Stimulated activated CD4-positive, alpha-beta T cell treated with anti-CD3 and anti-CD28 coated beads, TNF-alpha, amount 100 ng/mL, for 1 hour (primary cell): ENCODE measurements at regions not wholly inside any gene's neighbourhood (a gene's known extent, or its start where the extent isn't known, plus 50 kb on each side); places are given as distances from the start of the nearest gene placed in this dataset.
"Not testable (repeated sequence)": the region's sequence is repeated elsewhere in the genome, so short reads cannot be mapped to it uniquely, and the experiment has no call there.

ENCODE experiments used
- DNase-seq, 3 donors: peaks; one replicate each; pipeline ENCODE4 v3.0.0-alpha.2; 2020; ENCODE audit warnings: low read depth in 3 of 3, low spot score in 1 of 3

DNA sequence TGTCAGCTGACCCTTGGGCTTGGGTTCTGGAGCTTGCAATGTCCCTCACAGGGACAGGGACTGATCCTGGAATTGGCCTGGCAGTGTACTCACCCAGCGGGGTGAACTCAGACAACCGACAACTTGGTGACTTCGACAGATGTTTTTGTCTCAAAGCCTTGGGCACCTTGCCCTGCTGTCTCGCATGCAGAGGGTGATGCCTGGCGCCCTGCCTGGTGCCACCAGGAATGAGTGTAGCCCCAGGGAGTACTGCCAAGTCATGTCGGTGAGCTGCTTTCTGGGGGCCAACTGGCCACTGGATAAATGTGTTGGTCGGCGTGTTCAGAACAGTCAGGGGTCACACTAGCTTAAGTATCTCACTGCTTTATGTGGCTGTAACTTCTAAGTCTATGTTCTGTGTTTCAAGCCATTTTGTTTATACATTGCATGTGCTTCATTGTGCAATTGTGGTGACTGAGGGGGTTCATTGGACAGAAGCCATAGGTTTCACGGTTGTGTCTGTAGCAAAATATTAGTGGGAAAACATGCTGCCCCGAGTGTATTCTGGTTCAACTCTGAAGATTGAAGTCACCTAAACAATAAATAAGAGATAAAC, 96.3 kb upstream of the TNFSF11 start:
- no peak for DNase-seq

DNA sequence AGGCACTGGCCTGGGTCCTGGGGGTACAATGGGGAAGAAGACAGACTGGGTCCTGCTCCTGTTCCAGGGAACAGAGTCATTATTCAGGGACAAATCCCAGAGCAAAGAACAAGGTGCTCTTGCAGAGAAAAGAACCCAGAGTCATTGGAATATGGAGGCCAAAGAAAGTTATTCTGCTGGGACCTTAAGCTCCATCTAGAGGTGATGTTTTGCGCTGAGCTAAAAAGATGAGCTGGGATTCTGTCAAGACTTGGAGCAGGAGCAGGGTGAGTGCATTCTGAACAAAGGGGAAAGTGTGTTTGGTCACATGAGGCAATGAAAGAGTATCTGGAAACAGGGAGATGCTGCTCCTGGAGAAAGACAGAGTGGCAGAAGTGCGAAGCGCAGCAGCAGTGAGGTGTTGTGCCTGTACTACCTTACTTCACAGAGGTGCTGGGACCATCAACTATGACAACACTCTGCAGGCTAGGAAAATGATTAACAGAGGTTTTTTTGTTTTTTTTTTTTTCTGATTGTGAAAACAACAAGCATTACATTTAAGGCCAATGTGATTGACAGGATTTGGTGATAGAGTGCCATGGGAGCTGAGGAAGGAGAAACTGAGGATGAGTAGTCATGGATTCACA, 95.3 kb upstream of the TNFSF11 start:
- no peak for DNase-seq

DNA sequence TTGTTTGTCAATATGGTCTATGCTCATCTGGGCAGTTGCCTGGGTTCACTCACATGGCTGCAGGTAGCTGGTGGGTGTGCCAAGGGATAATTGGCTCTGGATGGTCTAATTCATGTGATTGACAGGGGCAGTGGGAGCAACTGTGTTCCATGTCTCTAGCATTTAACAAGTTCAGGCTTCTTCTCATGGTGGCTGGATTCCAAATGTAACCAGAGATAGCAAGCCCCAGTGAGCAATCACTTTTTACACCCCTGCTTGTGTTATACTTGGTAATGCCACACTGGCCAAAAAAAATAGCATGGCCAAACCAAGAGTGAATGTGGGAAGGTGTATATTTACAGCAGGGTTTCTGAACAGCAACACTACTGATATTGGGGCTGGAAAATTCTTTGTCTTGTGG, 89.6 kb upstream of the TNFSF11 start:
- no peak for DNase-seq

DNA sequence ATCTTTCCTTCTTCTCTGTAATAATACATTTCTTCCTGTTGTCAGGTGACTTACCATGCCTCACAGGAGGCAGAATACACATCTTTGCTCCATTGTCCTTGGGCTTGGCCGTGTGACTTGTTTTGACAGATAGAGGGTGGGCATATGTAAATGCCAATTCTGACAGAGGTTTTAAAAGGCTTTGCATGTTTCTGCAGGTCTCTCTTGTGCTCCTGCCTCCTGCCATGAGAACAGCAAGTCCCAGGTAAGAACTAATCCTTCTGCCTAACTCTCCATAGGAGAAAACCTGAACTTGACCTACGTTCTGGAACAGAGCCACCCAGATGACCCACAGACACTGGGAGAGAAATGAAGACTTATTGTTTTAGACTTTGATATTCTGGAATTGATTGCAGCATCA, 88.7 kb upstream of the TNFSF11 start:
- DNase-seq, result no peak

DNA sequence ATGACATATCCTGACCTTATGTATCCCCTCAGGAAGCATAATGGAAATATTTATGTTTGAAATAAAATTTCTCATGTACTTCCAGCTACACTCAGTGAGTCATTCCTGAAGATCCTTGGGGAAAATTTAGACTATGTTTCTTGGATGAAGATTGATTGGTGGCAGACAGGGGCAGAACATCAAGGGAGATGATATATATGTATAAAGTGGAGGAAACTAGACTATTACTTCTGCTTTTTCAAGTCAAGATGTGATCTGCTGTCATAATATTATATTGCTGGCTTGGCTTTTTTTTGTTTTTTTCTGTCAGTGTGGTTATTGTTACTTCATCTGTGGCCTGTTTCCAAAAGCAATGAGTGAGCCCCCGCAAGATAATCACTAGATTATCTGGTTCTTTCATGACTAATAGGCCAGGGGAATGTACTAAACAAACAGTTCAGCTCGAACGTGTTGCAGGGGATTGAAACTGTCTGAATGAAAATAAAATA, 87.2 kb upstream of the TNFSF11 start:
- no peak for DNase-seq

DNA sequence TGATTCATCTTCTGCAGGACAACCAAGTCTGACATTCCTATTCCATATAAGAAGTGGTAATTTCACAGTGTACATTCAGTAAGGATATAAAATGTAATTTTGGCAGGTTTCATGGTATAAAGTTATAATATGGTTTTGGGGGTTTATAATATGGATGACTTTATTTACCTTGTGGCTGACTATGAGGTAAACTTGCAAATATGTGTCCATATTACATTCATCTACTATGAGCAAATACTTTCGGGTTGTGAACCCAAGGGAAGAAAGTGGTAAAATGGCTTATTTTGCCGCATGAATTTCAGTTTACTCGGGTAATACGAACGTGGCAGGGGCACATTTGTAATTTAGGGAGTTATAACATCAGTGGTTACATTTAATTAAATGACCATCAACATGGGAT, 86.7 kb upstream of the TNFSF11 start:
- DNase-seq, result no peak

DNA sequence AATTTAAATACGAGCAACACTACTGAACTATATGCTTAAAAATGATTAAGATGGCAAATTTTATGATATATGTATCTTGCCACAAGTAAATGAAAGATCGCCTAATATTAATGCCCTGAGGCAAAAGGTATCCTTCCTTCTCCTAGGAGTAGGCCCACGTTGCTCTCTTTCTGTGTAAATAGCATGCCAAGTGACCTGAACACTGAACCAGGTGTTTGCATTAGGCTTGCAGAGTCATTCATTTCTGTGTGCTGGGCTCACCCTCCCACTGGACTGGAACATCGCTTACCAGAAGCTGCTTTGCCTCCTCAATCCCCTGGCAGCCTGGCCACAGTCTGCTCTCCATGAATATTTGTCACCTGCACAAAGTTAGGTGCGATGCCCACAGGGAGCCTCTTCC, 83.3 kb upstream of the TNFSF11 start:
- no peak for DNase-seq

DNA sequence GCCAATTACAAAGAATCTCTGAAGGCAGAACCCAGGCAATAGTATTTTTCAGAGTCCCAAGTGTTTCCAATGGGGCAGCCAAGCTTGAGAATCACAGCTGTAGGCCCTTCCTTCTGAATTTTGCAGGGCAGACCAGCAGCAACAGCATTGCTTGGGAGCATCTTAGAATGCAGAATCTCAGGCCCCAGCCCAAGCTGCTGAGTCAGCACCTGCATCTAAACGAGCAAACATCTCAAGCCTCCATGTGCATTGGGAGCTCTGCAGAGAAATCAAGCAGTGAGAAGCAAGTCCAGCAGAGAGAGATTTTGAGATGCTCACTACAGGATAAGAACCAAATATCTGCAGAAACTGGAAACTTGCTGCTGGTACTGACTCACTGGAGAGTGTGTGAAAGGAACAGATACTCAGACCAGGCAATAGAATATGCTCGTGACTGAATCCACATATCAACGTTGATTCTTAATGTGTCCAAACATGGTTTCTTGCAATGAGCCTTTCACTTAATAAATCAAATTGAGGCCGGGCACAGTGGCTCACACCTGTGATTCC, 81.5 kb upstream of the TNFSF11 start:
- DNase-seq, result no peak

DNA sequence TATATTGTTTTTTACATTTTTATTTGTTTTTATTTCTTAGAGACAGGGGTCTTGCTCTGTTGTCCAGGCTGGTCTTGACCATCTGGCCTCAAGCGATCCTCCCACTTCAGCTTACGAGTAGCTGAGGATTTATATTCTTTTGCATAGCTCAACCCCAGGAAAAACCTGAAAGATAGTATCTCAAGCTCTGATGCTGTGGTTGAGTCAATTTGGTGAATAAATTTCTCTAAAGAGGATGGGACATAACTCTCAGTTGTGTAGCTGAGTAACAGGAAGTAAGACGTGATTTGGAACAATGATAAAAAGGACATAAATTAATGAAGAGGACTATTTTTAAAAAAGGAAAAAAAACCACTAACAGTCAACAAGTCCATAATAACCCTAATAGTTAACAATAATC, 79.8 kb upstream of the TNFSF11 start:
- no peak for DNase-seq

DNA sequence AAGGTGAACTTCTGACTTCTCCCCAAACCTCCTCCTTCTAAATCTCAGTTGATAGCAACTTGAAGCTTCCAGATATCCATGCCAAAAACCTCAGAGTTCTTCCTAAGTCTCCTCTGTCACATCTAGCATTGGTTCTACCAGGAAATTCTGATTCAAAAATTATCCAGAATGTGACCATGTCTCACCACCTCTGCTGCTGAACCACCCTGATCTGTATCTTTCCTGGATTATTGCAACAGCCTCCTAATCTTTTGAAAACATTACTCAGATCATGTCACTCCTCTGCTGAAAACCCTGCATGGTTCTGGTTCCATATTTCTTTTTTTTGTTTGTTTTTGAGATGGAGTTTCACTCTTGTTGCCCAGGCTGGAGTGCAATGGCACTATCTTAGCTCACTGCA, 78.7 kb upstream of the TNFSF11 start:
- DNase-seq, result no peak

DNA sequence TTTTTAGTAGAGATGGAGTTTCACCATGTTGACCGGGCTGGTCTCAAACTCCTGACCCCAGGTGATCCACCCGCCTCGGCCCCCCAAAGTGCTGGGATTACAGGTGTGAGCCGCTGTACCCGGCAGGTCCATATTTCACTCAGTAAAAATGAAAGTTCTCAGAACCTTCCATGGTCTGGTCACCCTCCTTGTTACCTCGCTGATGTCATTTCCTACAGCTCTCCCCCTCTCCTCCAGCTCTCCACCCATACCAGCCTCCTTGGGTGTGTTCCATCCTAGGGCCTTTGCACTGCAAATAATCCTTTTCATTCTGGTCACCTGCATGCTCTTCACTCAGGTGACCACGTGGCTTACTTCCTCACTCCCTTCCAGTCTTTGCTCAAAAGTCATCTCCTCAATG, 78.2 kb upstream of the TNFSF11 start:
- DNase-seq, result no peak

DNA sequence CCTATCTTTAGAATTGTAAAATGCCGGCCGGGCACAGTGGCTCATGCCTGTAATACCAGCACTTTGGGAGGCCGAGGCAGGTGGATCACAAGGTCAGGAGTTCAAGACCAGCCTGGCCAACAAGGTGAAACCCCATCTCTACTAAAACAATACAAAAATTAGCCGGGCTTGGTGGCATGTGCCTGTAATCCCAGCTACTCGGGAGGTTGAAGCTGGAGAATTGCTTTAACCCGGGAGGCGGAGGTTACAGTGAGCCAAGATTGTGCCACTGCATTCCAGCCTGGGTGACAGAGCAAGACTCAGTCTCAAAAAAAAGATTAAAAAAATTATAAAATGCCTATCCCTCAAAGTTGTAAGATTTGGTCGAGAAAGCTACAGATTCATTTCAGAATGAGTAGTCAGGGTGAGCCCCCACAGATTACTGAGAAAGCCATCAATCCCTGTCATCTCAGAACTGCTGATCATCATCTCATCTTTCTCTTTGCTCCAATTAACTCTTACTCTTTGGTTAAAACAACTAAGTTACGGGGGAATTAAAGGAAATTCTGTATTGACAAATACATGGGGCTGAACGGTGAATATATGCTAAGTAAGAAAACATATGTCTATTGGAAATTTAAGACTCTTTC, 76.9 kb upstream of the TNFSF11 start:
- DNase-seq, result not testable (repeated sequence)

DNA sequence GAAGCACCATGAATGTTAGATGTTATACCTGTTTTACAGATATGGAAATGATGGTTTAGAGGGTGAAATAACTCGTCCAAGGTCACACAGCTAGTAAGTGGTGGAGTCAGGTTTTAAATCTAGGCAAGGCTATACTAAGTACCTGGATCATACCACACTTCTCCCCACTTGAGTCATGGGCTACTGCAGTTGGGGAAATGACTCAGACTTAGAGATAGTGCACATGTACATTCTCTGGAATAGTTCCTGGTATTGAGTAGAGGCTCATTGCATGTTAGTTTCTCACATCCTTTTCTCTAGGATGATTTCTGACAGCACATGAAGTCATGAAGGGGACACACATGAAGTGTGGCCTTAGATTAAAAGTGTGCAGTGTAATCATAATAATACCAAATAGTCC, 76.2 kb upstream of the TNFSF11 start:
- no peak for DNase-seq

DNA sequence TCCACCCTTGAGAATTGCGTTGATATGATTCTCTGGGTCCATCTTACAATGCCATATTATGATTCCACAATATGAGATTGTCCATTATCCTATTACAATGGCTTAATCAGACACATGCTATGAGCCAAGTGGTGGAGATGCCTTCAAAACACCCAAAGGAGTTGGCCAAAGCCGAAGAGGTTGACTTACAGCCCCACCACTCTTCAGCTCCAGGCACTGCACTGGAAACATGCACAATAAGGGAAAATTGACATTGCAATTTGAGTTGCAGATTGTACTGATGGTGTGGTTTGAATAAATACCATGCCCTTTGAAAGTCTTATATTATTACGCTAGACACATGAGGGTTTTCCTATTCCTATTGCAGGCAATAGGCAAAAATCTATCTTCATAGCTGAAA, 75.4 kb upstream of the TNFSF11 start:
- DNase-seq, result no peak
